Dendritic cell treated with granulocyte-macrophage colony-stimulating factor and Interleukin-4, amounts not matched to agents 40 ng/mL and 50 ng/mL, for 4 days (primary cell): ENCODE measurements at regions not wholly inside any gene's neighbourhood (a gene's known extent, or its start where the extent isn't known, plus 50 kb on each side); places are given as distances from the start of the nearest gene placed in this dataset.

Experiments used
- H3K27ac Mint-ChIP-seq: one replicate; pipeline ENCODE4 v1.8.0; 2022; ENCODE audit warnings: mild to moderate bottlenecking, mixed read lengths
- H3K27me3 Mint-ChIP-seq: one replicate; pipeline ENCODE4 v1.8.0; 2022; ENCODE audit warnings: mild to moderate bottlenecking, mixed read lengths
- H3K36me3 Mint-ChIP-seq: one replicate; pipeline ENCODE4 v1.8.0; 2022; ENCODE audit warnings: low read depth, mixed read lengths
- H3K4me1 Mint-ChIP-seq: one replicate; pipeline ENCODE4 v1.8.0; 2022; ENCODE audit warnings: low read depth, mixed read lengths
- H3K4me3 Mint-ChIP-seq: one replicate; pipeline ENCODE4 v1.8.0; 2022; ENCODE audit warnings: mild to moderate bottlenecking, moderate library complexity, mixed read lengths
- H3K9me3 Mint-ChIP-seq: one replicate; pipeline ENCODE4 v1.8.0; 2022; ENCODE audit warnings: mixed read lengths
- intact Hi-C: fragments of 100-400 bp; cut with micrococcal nuclease; formaldehyde crosslinking; loops from one replicate; pipeline ENCODE4 v1.15.0; 2022

DNA sequence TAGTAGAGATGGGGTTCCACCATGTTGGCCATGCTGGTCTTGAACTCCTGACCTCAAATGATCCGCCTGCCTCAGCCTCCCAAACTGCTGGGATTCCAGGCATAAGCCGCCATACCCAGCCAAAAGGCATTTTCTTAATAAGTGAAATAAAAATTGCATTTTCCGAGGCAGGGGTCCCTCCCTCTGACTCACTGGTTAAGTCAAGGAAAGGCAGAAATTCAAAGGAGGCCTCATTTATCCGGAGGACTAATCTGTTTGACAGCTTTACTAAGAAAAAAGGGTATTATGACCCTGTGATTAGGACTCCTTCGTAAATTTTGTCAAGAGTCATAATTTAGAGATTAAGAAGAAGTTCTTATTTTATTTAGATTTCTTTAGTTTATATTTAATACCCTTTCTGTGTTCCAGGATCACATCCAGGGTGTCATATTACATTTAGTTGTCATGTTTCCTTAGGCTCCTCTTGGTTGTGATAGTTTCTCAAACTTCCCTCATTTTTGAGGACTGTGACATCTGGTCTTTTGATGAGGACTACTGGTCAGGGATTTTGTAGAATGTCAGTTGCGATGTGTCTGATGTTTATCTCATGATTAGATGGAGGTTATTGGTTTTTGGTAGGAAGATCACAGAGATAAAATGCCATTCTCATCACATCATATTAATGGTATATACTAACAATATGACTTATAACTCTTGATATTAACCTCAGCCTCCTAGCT lies 753.7 kb upstream of the AMOT start:
- Mint-ChIP-seq H3K4me3 (no peak overlapping the region), H3K9me3 (peaks cover 6% of the 10 kb centered on the region), H3K4me1 (no peaks in the 10 kb centered on the region), H3K27me3 (no peaks in the 10 kb centered on the region), H3K27ac (no peak overlapping the region), H3K36me3 (no peaks in the 10 kb centered on the region)
- intact Hi-C loops: no loop called here

DNA sequence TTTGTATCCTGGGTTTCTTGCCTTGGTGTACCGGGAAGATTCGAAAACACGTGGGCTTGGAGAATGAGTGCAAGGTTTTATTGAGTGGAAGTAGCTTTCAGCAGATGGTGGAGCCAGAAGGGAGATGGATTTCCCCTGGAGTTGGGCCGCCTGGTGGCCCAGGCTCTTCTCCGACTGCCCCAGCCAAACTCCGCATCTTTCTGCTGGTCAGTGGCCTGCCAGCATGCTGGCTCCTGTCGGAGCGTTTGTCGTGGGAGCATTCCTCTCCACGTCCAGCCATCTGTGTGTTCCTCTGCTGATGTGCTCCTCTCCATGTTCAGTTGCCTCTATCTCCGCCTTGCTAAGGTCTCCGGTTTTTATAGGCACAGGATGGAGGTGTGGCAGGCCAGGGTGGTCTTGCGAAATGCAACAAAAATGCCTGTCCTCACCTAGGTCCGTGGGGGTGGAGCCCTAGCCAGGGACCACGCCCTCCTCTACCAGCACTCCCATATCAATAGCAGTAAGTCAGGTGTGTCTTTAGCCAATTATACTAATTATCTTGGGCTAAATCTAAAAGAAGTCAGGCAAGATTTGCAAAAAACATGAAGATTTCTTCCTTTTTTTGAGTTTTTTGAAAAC lies 745.8 kb upstream of the AMOT start:
- intact Hi-C loops: no loop called here
- H3K4me3 Mint-ChIP-seq: no peak overlapping the region
- peaks cover 4% of the 10 kb centered on the region for H3K9me3 Mint-ChIP-seq
- H3K27ac Mint-ChIP-seq: no peak overlapping the region
- H3K36me3 Mint-ChIP-seq: no peaks in the 10 kb centered on the region
- H3K4me1 Mint-ChIP-seq: no peaks in the 10 kb centered on the region
- no peaks in the 10 kb centered on the region for H3K27me3 Mint-ChIP-seq

DNA sequence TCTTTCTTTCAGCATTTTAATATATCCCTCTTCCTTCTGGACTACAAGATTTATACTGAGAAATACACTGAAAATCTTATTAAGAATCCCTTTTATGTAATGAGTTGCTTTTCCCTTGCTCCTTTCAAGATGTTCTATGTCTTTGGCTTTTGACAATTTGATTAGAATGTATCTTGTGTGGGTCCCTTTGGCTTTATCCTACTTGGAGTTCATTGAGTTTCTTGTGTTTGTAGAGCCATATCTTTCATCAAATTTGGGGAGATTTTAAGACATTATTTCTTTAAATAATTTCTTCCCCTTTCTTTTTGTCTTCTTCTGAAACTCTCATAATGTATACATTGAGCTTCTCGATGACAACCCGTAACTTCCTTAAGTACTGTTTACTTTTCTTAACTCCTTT lies 739.9 kb upstream of the AMOT start:
- Mint-ChIP-seq H3K4me1 (no peaks in the 10 kb centered on the region), H3K27me3 (no peaks in the 10 kb centered on the region), H3K36me3 (no peaks in the 10 kb centered on the region), H3K9me3 (peaks cover 16% of the 10 kb centered on the region), H3K27ac (no peak overlapping the region), H3K4me3 (no peak overlapping the region)
- intact Hi-C loops: no loop called here

DNA sequence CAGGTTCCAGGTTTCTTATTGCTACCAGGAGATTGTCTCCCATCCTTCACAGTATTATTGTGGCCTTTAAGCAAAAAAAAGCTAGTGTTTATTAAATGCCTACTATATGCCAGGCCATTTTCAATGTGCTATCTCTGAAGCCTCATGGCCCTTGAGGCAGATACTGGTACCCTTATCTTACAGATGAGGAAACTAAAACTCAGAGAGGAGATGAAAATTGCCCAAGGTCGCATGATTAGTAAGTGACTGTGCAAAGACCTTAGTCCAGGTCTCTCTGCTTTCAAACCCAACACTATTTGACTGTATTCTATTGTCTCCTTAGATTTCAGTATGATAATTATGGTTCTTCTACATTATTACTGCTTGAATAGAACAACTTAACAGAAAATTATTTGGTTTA lies 717.9 kb upstream of the AMOT start:
- Mint-ChIP-seq H3K4me1 (no peaks in the 10 kb centered on the region), H3K9me3 (peaks cover 10% of the 10 kb centered on the region), H3K27ac (no peak overlapping the region), H3K27me3 (no peaks in the 10 kb centered on the region), H3K36me3 (no peaks in the 10 kb centered on the region), H3K4me3 (no peak overlapping the region)
- intact Hi-C loops: no loop called here

DNA sequence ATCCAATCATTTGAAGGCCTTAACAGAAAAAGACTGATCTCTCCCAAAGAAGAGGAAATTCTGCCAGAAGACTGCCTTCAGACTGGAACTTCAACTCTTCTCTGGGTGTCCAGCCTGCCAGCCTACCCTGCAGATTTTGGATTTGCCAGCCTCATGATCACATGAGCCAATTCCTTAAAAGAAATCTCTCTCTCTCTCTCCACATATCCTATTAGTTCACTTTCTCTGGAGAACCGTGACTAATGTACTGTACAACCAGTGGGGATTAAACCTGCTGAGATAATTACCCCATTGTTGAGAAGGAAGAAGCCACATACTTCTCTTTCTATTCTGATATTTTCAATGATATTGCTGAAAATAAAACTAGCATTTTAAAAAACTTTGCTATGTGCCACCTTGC lies 711.3 kb upstream of the AMOT start:
- Mint-ChIP-seq H3K36me3 (no peaks in the 10 kb centered on the region), H3K4me3 (no peak overlapping the region), H3K27me3 (no peaks in the 10 kb centered on the region), H3K9me3 (peaks cover 14% of the 10 kb centered on the region), H3K4me1 (no peaks in the 10 kb centered on the region), H3K27ac (no peak overlapping the region)
- intact Hi-C loops: no loop called here

DNA sequence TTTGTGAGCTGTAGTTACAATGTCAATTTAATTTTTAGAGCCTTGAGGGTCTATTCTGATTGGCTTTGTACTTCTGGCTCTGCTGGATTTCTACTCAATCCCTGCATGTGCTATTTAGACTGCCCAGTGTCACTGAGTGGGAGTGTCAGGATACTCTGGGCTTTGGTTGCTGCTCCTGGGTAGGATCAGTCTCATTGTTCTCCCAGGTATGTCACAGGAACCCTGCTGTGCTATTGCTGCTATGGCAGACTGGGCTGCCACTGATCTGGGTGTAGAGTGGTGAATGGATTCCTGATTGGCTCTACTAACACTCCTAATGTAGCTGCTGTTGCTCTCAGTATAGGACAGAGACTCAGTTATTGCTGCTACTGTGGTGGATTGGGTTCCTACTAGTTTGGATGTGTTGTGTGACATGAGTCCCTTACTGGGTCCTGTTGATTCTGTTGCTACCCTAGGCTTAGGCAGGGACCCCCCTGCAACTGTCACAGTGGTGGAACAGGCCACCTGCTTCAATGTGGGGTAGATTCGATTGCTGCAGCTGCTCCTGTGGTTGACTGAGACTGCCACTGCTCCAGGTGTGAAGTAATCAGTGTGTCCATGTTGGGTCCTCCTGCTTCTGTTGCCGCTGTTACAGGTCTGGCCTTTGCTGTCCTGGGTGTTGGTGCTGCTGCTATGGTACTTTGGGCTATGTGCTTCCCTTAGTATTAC lies 707.8 kb upstream of the AMOT start:
- H3K36me3 Mint-ChIP-seq: no peaks in the 10 kb centered on the region
- H3K4me1 Mint-ChIP-seq: no peaks in the 10 kb centered on the region
- no peak overlapping the region for H3K27ac Mint-ChIP-seq
- peaks cover 6% of the 10 kb centered on the region for H3K9me3 Mint-ChIP-seq
- no peaks in the 10 kb centered on the region for H3K27me3 Mint-ChIP-seq
- intact Hi-C loops: no loop called here
- H3K4me3 Mint-ChIP-seq: no peak overlapping the region

DNA sequence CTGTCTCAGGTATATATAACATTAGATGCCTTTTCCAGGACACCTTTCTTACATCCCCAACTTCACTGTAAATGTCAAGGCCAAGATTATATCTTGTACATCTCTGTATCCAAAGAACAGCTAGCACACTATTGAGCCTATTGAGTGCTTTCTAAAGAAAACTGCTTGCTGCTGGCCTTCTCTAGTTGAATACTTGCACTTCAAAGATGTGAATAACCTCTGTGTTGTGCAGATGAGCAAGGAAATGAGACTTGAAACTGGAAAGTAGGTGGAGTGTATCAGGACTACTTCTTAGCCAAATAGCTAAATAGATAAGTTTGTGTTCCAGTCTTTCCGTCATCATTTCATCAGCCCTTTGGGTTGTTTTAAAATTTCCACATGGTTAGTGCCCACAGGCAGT lies 704.4 kb upstream of the AMOT start:
- intact Hi-C loops: no loop called here
- Mint-ChIP-seq H3K27ac (no peak overlapping the region), H3K4me3 (no peak overlapping the region), H3K36me3 (no peaks in the 10 kb centered on the region), H3K9me3 (peaks cover 6% of the 10 kb centered on the region), H3K4me1 (no peaks in the 10 kb centered on the region), H3K27me3 (no peaks in the 10 kb centered on the region)

DNA sequence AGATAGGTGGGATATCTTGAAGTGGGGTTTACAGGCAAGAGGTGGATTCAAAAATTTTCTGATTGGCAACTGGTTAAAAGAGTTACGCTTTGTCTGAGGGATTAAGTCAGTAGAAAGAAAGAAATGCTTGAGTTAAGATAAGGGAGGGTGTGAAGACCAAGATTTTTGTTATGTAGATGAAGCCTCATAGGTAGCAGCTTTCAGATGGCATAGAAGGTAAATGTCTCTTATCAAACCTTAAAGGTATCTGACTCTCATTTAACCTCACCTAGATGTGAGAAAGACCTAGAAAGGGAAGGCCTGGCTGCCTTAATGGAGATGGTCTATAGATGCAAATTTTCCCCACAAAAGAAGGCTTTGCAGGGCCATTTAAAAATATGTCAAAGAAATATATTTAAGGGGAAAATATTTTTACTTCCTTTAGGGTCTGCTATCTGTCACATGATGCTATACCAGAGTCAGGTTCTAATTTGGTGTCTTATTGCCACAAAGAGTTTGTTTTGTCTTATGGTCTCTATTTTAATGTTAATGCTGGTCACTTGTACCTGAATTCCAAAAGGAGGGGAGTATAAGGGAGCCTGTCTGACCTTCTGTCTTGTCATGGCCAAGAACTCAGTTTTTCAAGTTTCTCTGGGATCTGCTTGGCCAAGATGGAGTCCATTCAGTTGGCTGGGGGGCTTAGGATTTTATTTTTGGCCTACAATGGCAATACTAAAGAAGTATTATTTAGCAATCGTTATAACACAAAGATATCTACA lies 699.1 kb upstream of the AMOT start:
- no peaks in the 10 kb centered on the region for H3K4me1 Mint-ChIP-seq
- intact Hi-C loops: no loop called here
- no peaks in the 10 kb centered on the region for H3K9me3 Mint-ChIP-seq
- H3K4me3 Mint-ChIP-seq: no peak overlapping the region
- H3K27ac Mint-ChIP-seq: no peak overlapping the region
- no peaks in the 10 kb centered on the region for H3K36me3 Mint-ChIP-seq
- H3K27me3 Mint-ChIP-seq: no peaks in the 10 kb centered on the region

DNA sequence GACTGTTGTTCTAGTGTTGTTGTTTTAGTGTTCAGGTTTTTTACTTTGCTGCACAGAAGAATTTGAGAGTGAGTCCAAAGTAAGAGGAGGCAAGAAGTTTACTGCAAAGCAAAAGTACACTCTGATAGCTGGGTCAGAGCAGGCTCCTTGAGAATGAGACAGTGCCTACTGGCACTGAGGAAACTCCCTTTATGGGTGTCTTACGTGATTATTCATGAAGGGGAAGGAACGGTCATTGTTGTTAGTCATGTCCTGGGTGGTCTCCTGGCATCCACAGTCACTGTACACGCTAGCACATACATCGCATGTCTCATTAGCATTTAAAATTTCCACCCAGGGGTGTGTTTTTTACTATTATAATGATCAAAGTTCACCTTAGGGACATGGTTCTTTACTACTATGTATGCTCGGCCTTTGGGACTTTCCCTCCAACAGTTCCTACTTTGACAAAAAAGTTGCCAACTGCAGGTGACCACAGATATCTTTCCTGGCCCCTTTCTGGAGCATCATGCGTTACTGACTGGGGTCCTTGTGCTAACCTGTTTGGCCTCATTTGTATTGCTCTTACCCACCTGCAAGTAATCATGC lies 688.9 kb upstream of the AMOT start:
- no peak overlapping the region for H3K27ac Mint-ChIP-seq
- no peaks in the 10 kb centered on the region for H3K4me1 Mint-ChIP-seq
- intact Hi-C loops: no loop called here
- no peaks in the 10 kb centered on the region for H3K36me3 Mint-ChIP-seq
- no peaks in the 10 kb centered on the region for H3K27me3 Mint-ChIP-seq
- no peaks in the 10 kb centered on the region for H3K9me3 Mint-ChIP-seq
- H3K4me3 Mint-ChIP-seq: no peak overlapping the region

DNA sequence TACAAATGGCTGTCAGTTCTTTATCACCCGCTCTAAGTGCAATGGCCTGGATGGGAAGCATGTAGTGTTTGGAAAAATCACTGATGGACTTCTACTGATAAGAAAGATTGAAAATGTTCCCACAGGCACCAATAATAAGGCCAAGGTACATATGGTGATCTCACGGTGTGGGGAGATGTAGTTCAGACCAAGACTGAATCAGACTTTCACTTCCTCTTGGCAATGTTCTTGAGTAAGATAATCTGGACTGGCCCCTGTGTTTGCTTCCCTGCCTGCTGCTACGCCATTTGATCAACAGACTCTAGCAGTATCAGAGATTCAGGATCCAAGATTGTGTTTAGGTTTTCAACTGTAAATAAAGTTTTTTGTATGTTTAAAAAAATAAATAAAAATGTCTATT lies 682.2 kb upstream of the AMOT start:
- H3K27ac Mint-ChIP-seq: no peak overlapping the region
- no peaks in the 10 kb centered on the region for H3K36me3 Mint-ChIP-seq
- no peaks in the 10 kb centered on the region for H3K27me3 Mint-ChIP-seq
- H3K9me3 Mint-ChIP-seq: no peaks in the 10 kb centered on the region
- intact Hi-C loops: no loop called here
- H3K4me3 Mint-ChIP-seq: no peak overlapping the region
- H3K4me1 Mint-ChIP-seq: no peaks in the 10 kb centered on the region

DNA sequence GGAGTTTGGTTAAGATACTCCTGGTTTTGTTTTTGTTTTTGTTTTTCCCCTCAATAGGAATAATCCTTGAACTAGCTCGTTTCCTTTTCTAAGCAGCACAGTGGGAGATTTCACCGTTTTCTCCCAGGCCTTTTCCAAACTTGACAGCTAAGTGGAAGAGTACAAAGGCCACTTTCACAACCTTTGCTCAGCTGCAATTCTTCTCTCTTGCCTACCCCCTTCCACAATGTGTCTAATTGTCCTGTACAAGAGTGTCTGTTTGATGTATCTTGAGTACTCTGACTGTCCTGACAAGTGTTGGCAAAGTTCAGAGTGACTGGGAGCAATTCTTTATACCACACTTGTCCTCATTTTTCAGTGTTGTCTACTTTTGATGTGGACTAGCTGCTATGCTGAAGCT lies 674.3 kb upstream of the AMOT start:
- no peaks in the 10 kb centered on the region for H3K27me3 Mint-ChIP-seq
- H3K9me3 Mint-ChIP-seq: peaks cover 9% of the 10 kb centered on the region
- no peaks in the 10 kb centered on the region for H3K36me3 Mint-ChIP-seq
- H3K27ac Mint-ChIP-seq: no peak overlapping the region
- no peaks in the 10 kb centered on the region for H3K4me1 Mint-ChIP-seq
- intact Hi-C loops: no loop called here
- no peak overlapping the region for H3K4me3 Mint-ChIP-seq

DNA sequence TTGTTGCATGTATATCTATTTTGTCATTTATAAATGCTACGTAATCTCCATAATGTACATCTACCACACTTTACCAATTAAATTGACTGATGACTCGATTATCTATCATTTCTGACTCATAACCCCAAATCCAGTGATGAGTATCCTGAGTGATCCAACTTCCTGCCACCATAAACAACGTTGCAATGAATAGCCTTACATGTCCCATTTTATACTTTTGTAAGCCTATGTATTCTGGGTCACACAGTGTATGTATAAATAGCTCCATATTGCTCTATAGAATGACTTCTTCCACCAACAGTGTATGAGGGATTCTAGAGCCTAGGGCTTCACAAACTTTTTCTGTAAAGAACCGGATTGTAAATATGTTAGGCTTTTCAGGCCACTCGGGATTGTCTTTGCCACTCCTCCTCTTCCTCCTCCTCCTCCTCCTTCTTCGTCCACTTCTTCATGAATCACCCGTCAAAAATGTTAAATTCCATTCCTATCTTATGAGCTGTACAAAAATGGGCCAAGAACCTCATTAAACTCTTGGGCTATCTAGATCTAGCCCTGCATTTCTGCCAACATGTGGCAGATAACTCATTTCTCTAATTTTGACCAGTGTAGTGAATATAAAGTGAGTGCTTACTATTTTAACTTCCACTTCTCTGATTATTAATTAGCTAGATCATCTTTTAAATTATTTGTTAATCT lies 672.2 kb upstream of the AMOT start:
- Mint-ChIP-seq H3K27me3 (no peaks in the 10 kb centered on the region), H3K9me3 (peaks cover 9% of the 10 kb centered on the region), H3K27ac (no peak overlapping the region), H3K36me3 (no peaks in the 10 kb centered on the region), H3K4me1 (no peaks in the 10 kb centered on the region), H3K4me3 (no peak overlapping the region)
- intact Hi-C loops: no loop called here

DNA sequence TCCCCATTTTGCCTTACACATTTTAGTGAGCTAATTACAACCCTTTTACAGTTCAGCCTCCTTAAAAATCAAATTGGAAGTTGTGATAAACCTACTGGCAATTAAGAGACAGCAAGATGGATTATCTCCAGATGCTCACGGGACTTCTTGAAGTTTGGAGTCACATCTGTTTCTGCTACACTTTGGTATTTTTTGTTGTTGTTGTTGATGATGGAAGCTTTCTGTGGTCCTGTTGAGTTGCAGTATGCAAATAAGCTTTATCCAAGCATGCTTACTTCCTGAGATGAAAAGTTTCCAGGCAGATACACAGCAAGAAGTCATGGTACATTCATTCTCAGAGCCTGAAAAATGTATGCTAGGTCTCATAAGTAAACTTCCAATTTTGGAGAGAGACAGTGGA lies 670.0 kb upstream of the AMOT start:
- Mint-ChIP-seq H3K27me3 (no peaks in the 10 kb centered on the region), H3K4me1 (no peaks in the 10 kb centered on the region), H3K9me3 (peaks cover 9% of the 10 kb centered on the region), H3K27ac (no peak overlapping the region), H3K36me3 (no peaks in the 10 kb centered on the region), H3K4me3 (no peak overlapping the region)
- intact Hi-C loops: no loop called here
